ENCODE measurements at regions not wholly inside any gene's neighbourhood (a gene's known extent, or its start where the extent isn't known, plus 50 kb on each side); places are given as distances from the start of the nearest gene placed in this dataset.
"Not testable (repeated sequence)": the region's sequence is repeated elsewhere in the genome, so short reads cannot be mapped to it uniquely, and the experiment has no call there.

GRCh38 chr14:30403791-30404190 is 155.2 kb upstream of the G2E3 start:
- no peaks in the 10 kb centered on the region for H3K4me1 ChIP-seq (ENCODE audit: control insufficient read depth, insufficient read depth, low read length)
- no peak for DNase-seq (ENCODE audit: low read depth in 4 of 6, low spot score in 6 of 6)
- no peaks in the 10 kb centered on the region for H3K27me3 ChIP-seq (ENCODE audit: control insufficient read depth, insufficient read depth, low read length)
- no peaks in the 10 kb centered on the region for H3K9me3 ChIP-seq (ENCODE audit: control insufficient read depth, insufficient read depth, low read length)
- no peak overlapping the region for H3K27ac ChIP-seq (ENCODE audit: low read depth, low read length)
- 100% methylated on average over 1 of the region's 4 CpGs for WGBS (ENCODE audit: insufficient coverage)
- H3K36me3 ChIP-seq (ENCODE audit: control insufficient read depth, insufficient read depth, low read length), result no peaks in the 10 kb centered on the region
- no peak overlapping the region for H3K4me3 ChIP-seq (ENCODE audit: low read depth, low read length)

- WGBS (ENCODE audit: insufficient coverage), result no CpG with 5 or more reads among the region's 2 CpGs
- not testable (repeated sequence) for H3K27ac ChIP-seq (ENCODE audit: low read depth, low read length); DNase-seq (ENCODE audit: low read depth in 4 of 6, low spot score in 6 of 6); H3K36me3 ChIP-seq (ENCODE audit: control insufficient read depth, insufficient read depth, low read length); H3K4me3 ChIP-seq (ENCODE audit: low read depth, low read length); H3K4me1 ChIP-seq (ENCODE audit: control insufficient read depth, insufficient read depth, low read length); H3K9me3 ChIP-seq (ENCODE audit: control insufficient read depth, insufficient read depth, low read length); H3K27me3 ChIP-seq (ENCODE audit: control insufficient read depth, insufficient read depth, low read length)
Observed at GRCh38 chr14:30409508-30410015, 149.4 kb upstream of the G2E3 start.

DNA sequence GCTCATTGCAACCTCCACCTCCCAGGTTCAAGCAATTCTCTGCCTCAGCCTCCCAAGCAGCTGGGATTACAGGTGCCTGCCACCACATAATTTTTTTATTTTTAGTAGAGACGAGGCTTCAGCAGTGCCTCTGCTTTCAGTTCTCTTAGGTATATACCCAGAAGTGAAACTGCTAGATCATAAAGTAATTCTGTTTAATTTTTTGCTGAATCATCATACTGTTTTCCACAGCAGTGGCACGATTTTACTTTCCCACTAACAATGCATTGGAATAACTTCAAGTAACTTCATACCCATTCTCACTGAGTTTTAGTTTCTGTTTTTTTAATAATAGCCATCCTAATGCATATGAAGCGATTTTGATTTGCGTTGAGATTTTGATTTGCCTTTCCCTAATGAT is 148.0 kb upstream of the G2E3 start:
- no peaks in the 10 kb centered on the region for H3K36me3 ChIP-seq (ENCODE audit: control insufficient read depth, insufficient read depth, low read length)
- H3K4me3 ChIP-seq (ENCODE audit: low read depth, low read length), result no peak overlapping the region
- WGBS (ENCODE audit: insufficient coverage), result no CpG with 5 or more reads among the region's 4 CpGs
- H3K4me1 ChIP-seq (ENCODE audit: control insufficient read depth, insufficient read depth, low read length), result no peaks in the 10 kb centered on the region
- H3K27ac ChIP-seq (ENCODE audit: low read depth, low read length), result no peak overlapping the region
- no peaks in the 10 kb centered on the region for H3K9me3 ChIP-seq (ENCODE audit: control insufficient read depth, insufficient read depth, low read length)
- no peak for DNase-seq (ENCODE audit: low read depth in 4 of 6, low spot score in 6 of 6)
- H3K27me3 ChIP-seq (ENCODE audit: control insufficient read depth, insufficient read depth, low read length), result no peaks in the 10 kb centered on the region

DNA sequence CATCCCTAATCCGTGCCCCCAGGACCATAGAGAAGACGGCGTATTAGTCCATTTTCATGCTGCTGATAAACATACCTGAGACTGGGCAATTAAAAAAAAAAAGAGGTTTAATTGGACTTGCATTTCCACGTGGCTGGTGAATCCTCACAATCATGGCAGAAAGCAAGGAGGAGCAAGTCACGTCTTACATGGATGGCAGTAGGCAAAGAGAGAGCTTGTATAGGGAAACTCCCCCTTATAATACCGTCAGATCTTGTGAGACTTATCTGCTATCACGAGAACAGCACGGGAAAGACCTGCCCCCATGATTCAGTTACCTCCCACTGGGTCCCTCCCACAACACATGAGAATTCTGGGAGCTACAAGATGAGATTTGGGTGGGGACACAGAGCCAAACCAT is 145.8 kb upstream of the G2E3 start:
- H3K36me3 ChIP-seq (ENCODE audit: control insufficient read depth, insufficient read depth, low read length); H3K27ac ChIP-seq (ENCODE audit: low read depth, low read length); H3K4me1 ChIP-seq (ENCODE audit: control insufficient read depth, insufficient read depth, low read length); H3K4me3 ChIP-seq (ENCODE audit: low read depth, low read length); DNase-seq (ENCODE audit: low read depth in 4 of 6, low spot score in 6 of 6); H3K27me3 ChIP-seq (ENCODE audit: control insufficient read depth, insufficient read depth, low read length); H3K9me3 ChIP-seq (ENCODE audit: control insufficient read depth, insufficient read depth, low read length): not testable (repeated sequence)
- WGBS (ENCODE audit: insufficient coverage), result 80% methylated on average over 1 of the region's 8 CpGs

- no peak overlapping the region for H3K27ac ChIP-seq (ENCODE audit: low read depth, low read length)
- no peak for DNase-seq (ENCODE audit: low read depth in 4 of 6, low spot score in 6 of 6)
- no peaks in the 10 kb centered on the region for H3K9me3 ChIP-seq (ENCODE audit: control insufficient read depth, insufficient read depth, low read length)
- no peaks in the 10 kb centered on the region for H3K36me3 ChIP-seq (ENCODE audit: control insufficient read depth, insufficient read depth, low read length)
- no peaks in the 10 kb centered on the region for H3K27me3 ChIP-seq (ENCODE audit: control insufficient read depth, insufficient read depth, low read length)
- no peaks in the 10 kb centered on the region for H3K4me1 ChIP-seq (ENCODE audit: control insufficient read depth, insufficient read depth, low read length)
- no CpG with 5 or more reads among the region's 1 CpG for WGBS (ENCODE audit: insufficient coverage)
- no peak overlapping the region for H3K4me3 ChIP-seq (ENCODE audit: low read depth, low read length)
Observed at GRCh38 chr14:30417121-30417520, 141.8 kb upstream of the G2E3 start.

- no peak overlapping the region for H3K4me3 ChIP-seq (ENCODE audit: low read depth, low read length)
- no peaks in the 10 kb centered on the region for H3K27me3 ChIP-seq (ENCODE audit: control insufficient read depth, insufficient read depth, low read length)
- no peaks in the 10 kb centered on the region for H3K36me3 ChIP-seq (ENCODE audit: control insufficient read depth, insufficient read depth, low read length)
- no CpG with 5 or more reads among the region's 1 CpG for WGBS (ENCODE audit: insufficient coverage)
- no peaks in the 10 kb centered on the region for H3K4me1 ChIP-seq (ENCODE audit: control insufficient read depth, insufficient read depth, low read length)
- H3K27ac ChIP-seq (ENCODE audit: low read depth, low read length), result no peak overlapping the region
- no peaks in the 10 kb centered on the region for H3K9me3 ChIP-seq (ENCODE audit: control insufficient read depth, insufficient read depth, low read length)
- no peak for DNase-seq (ENCODE audit: low read depth in 4 of 6, low spot score in 6 of 6)
Observed at GRCh38 chr14:30417999-30418398, 141.0 kb upstream of the G2E3 start.

DNA sequence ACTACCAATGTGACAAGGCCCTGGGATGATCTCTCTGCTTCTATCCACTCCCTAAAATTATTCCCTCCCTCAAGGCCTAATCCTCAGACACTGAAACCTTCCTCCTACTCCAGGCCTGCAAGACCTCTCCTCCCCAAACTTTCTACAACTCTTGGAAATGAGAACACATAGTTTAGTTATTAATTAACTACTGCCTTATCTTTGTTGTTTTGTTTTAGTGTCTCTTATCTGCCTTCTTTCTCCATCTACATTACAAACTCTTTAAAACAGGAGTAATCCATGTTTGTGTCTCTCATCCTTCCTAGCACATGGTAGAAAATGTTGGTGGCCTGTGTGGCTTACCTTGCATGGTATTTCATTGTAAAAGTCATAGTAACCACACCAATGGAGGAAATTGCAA is 139.9 kb upstream of the G2E3 start:
- Histone ChIP-seq H3K27me3 (ENCODE audit: control insufficient read depth, insufficient read depth, low read length) (no peaks in the 10 kb centered on the region), H3K9me3 (ENCODE audit: control insufficient read depth, insufficient read depth, low read length) (no peaks in the 10 kb centered on the region), H3K36me3 (ENCODE audit: control insufficient read depth, insufficient read depth, low read length) (no peaks in the 10 kb centered on the region), H3K4me1 (ENCODE audit: control insufficient read depth, insufficient read depth, low read length) (no peaks in the 10 kb centered on the region), H3K27ac (ENCODE audit: low read depth, low read length) (no peak overlapping the region), H3K4me3 (ENCODE audit: low read depth, low read length) (no peak overlapping the region)
- DNase-seq (ENCODE audit: low read depth in 4 of 6, low spot score in 6 of 6), result no peak

DNA sequence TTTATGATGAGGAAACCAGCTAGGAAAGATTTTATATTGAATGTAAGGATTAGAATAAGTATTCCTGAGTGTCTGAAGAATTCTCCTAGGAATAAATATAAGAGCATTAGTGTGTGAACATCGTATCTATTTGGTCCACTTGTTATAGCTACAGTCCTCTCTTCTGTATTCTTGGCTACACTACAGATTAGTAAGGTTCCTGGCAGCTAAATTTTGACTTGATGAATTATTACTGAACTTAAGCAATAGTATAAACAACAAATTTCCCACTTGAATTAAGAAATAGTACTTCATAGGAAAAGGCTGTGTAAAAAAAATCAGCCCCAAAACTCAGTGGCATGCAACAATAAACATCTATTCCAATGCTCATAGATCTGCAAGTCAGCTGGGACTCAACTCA is 138.4 kb upstream of the G2E3 start:
- H3K36me3 ChIP-seq (ENCODE audit: control insufficient read depth, insufficient read depth, low read length), result no peaks in the 10 kb centered on the region
- no peaks in the 10 kb centered on the region for H3K27me3 ChIP-seq (ENCODE audit: control insufficient read depth, insufficient read depth, low read length)
- no peak overlapping the region for H3K27ac ChIP-seq (ENCODE audit: low read depth, low read length)
- DNase-seq (ENCODE audit: low read depth in 4 of 6, low spot score in 6 of 6), result no peak
- no peaks in the 10 kb centered on the region for H3K9me3 ChIP-seq (ENCODE audit: control insufficient read depth, insufficient read depth, low read length)
- no peaks in the 10 kb centered on the region for H3K4me1 ChIP-seq (ENCODE audit: control insufficient read depth, insufficient read depth, low read length)
- no CpG with 5 or more reads among the region's 1 CpG for WGBS (ENCODE audit: insufficient coverage)
- no peak overlapping the region for H3K4me3 ChIP-seq (ENCODE audit: low read depth, low read length)

DNA sequence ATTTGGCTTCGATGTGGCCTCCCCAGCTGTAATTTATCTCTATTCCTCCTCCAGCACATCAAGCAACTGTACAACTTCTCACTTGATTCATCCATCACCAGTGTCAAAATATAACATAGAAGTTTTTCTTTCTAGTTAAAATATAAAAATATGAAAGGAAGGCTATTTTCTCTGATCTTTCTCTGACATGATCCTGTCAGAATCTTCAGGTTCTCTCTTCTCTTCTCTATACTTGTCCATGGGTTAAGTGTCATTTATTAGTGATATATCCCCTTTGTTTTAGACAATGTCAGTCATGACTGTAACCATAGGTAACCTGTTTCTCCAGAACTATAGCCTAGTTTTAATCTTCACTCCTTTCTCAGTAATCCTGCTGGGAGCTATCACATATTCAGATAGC is 132.5 kb upstream of the G2E3 start:
- WGBS (ENCODE audit: insufficient coverage), result no CpG with 5 or more reads among the region's 1 CpG
- H3K27ac ChIP-seq (ENCODE audit: low read depth, low read length), result no peak overlapping the region
- no peaks in the 10 kb centered on the region for H3K36me3 ChIP-seq (ENCODE audit: control insufficient read depth, insufficient read depth, low read length)
- H3K4me1 ChIP-seq (ENCODE audit: control insufficient read depth, insufficient read depth, low read length), result no peaks in the 10 kb centered on the region
- no peaks in the 10 kb centered on the region for H3K27me3 ChIP-seq (ENCODE audit: control insufficient read depth, insufficient read depth, low read length)
- no peak for DNase-seq (ENCODE audit: low read depth in 4 of 6, low spot score in 6 of 6)
- H3K9me3 ChIP-seq (ENCODE audit: control insufficient read depth, insufficient read depth, low read length), result no peaks in the 10 kb centered on the region
- H3K4me3 ChIP-seq (ENCODE audit: low read depth, low read length), result no peak overlapping the region

GRCh38 chr14:30427401-30427800 is 131.6 kb upstream of the G2E3 start:
- H3K4me3 ChIP-seq (ENCODE audit: low read depth, low read length), result no peak overlapping the region
- 100% methylated on average over 1 of the region's 2 CpGs for WGBS (ENCODE audit: insufficient coverage)

More at GRCh38 chr14:30427401-30427800, 131.6 kb upstream of the G2E3 start:
- Histone ChIP-seq H3K36me3 (ENCODE audit: control insufficient read depth, insufficient read depth, low read length) (no peaks in the 10 kb centered on the region), H3K27me3 (ENCODE audit: control insufficient read depth, insufficient read depth, low read length) (no peaks in the 10 kb centered on the region), H3K27ac (ENCODE audit: low read depth, low read length) (no peak overlapping the region), H3K4me1 (ENCODE audit: control insufficient read depth, insufficient read depth, low read length) (no peaks in the 10 kb centered on the region), H3K9me3 (ENCODE audit: control insufficient read depth, insufficient read depth, low read length) (no peaks in the 10 kb centered on the region)
- DNase-seq (ENCODE audit: low read depth in 4 of 6, low spot score in 6 of 6), result no peak

All from spinal cord (tissue), 9 donors.